ENCODE measurements at regions not wholly inside any gene's neighbourhood (a gene's known extent, or its start where the extent isn't known, plus 50 kb on each side); places are given as distances from the start of the nearest gene placed in this dataset.

DNA sequence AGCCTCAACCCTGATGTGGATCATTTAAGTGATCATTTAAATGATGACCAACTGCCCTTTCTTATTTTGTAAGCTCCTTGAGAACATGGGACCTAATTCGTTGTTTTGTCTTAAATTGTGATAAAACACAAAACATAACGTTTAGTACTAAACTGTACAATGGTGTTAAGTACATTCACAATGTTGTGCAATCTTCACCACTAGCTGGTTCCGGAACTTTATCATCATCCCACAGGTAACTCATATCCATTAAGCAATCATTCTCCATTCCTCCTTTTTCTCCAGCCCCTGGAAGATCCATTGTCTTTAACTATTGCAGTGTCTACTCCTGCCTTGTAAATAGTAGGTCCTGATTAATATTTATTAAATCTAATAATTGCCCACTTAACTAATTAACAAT lies 460.5 kb upstream of the BRINP1 start:
- no peaks in the 10 kb centered on the region for H3K36me3 ChIP-seq
- no peaks in the 10 kb centered on the region for H3K27me3 ChIP-seq (ENCODE audit: low read depth)
- no peak for ATAC-seq
- TF ChIP-seq CTCF (IDR thresholded peaks at IDR 0.05) = no peak
- no peak overlapping the region for H3K27ac ChIP-seq
- no peaks in the 10 kb centered on the region for H3K9me3 ChIP-seq
- intact Hi-C loops (cut with DNase I) = no loop called here
- no peak for DNase-seq
- H3K4me1 ChIP-seq = no peaks in the 10 kb centered on the region
- H3K4me3 ChIP-seq = no peak overlapping the region

DNA sequence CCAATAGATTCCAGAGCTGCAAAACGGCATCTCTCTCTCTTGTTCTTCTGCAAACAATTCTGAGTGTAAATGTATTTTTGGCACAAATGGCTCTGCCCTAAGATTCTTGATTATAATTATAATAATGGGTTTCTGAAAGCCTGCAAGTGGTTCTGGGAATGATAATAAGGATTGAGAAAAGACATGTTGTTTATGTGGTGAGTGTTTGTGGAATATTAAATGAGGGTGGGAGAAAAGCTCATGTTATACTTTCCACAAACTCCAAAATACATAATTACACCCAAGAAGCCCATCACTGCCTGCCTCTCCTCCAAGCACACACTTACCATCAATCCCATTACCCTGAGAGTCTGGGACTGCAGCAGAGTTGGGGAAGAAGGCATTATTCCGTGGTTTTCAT lies 460.0 kb upstream of the BRINP1 start:
- intact Hi-C loops (cut with DNase I) = no loop called here
- no peak for ATAC-seq
- Histone ChIP-seq H3K4me1 (no peaks in the 10 kb centered on the region), H3K36me3 (no peaks in the 10 kb centered on the region), H3K27me3 (ENCODE audit: low read depth) (no peaks in the 10 kb centered on the region), H3K4me3 (no peak overlapping the region), H3K27ac (no peak overlapping the region), H3K9me3 (no peaks in the 10 kb centered on the region)
- no peak for TF ChIP-seq CTCF (IDR thresholded peaks at IDR 0.05)
- DNase-seq = no peak

- H3K9me3 ChIP-seq = no peaks in the 10 kb centered on the region
- ATAC-seq (no peak), DNase-seq (no peak)
- H3K4me1 ChIP-seq = no peaks in the 10 kb centered on the region
- no peaks in the 10 kb centered on the region for H3K36me3 ChIP-seq
- intact Hi-C loops (cut with DNase I) = no loop called here
- H3K27ac ChIP-seq = no peak overlapping the region
- H3K4me3 ChIP-seq = no peak overlapping the region
- H3K27me3 ChIP-seq (ENCODE audit: low read depth) = no peaks in the 10 kb centered on the region
- no peak for TF ChIP-seq CTCF (IDR thresholded peaks at IDR 0.05)
These were observed 458.3 kb upstream of the BRINP1 start for GRCh38 chr9:119827526-119827925.

GRCh38 chr9:119827126-119827525 lies 457.9 kb upstream of the BRINP1 start:
- intact Hi-C loops (cut with DNase I) = no loop called here

DNA sequence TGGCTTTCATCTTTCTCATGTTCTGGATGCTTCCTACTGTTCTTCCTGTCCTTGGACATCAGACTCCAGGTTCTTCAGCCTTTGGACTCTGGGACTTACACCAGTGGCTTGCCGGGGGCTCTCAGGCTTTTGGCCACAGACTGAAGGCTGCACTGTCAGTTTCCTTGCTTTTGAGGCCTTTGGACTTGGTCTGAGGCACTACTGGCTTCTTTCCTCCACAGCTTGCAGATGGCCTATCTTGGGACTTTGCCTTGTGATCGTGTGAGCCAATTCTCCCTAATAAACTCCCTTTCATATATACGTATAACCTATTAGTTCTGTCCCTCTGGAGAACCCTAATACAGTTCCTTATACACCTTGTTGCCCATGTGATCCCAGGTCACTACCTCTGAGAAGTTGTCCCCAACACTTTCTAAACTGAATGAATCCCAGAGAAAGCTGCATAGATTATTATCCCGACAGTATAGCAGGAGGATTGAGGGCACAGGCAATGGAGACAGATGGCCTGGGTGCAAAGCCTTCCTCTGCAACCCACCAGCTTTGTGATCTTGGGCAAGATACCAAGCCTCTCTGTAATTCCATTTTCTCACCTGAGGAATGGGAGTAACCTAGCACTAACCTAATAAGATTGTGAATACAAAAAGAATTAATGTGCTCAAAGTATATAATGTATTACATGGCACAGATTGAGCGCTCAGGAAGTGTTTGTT lies 449.6 kb upstream of the BRINP1 start:
- ATAC-seq (no peak), DNase-seq (no peak)
- no peak overlapping the region for H3K4me3 ChIP-seq
- H3K36me3 ChIP-seq = no peaks in the 10 kb centered on the region
- no peaks in the 10 kb centered on the region for H3K27me3 ChIP-seq (ENCODE audit: low read depth)
- intact Hi-C loops (cut with DNase I) = no loop called here
- no peaks in the 10 kb centered on the region for H3K9me3 ChIP-seq
- no peak for TF ChIP-seq CTCF (IDR thresholded peaks at IDR 0.05)
- H3K4me1 ChIP-seq = no peaks in the 10 kb centered on the region
- H3K27ac ChIP-seq = no peak overlapping the region

More at GRCh38 chr9:119827126-119827525, 457.9 kb upstream of the BRINP1 start:
- Histone ChIP-seq H3K4me3 (no peak overlapping the region), H3K27me3 (ENCODE audit: low read depth) (no peaks in the 10 kb centered on the region), H3K36me3 (no peaks in the 10 kb centered on the region), H3K4me1 (no peaks in the 10 kb centered on the region), H3K9me3 (no peaks in the 10 kb centered on the region), H3K27ac (no peak overlapping the region)
- DNase-seq (no peak), ATAC-seq (no peak)
- no peak for TF ChIP-seq CTCF (IDR thresholded peaks at IDR 0.05)
